Head of caudate nucleus (tissue), 42 donors: ENCODE measurements at regions not wholly inside any gene's neighbourhood (a gene's known extent, or its start where the extent isn't known, plus 50 kb on each side); places are given as distances from the start of the nearest gene placed in this dataset.
"Not testable (repeated sequence)": the region's sequence is repeated elsewhere in the genome, so short reads cannot be mapped to it uniquely, and the experiment has no call there.

Source experiments
- DNase-seq, 42 donors: peaks; one replicate each; pipeline versions ENCODE4 v3.0.0 to v3.0.0-alpha.2; 2020 to 2021; ENCODE audit warnings: mixed read lengths in 7 of 42
- intact Hi-C: fragments of 100-400 bp; cut with DNase I; formaldehyde crosslinking; loops from one replicate; pipeline ENCODE4 v1.15.0; 2022

DNA sequence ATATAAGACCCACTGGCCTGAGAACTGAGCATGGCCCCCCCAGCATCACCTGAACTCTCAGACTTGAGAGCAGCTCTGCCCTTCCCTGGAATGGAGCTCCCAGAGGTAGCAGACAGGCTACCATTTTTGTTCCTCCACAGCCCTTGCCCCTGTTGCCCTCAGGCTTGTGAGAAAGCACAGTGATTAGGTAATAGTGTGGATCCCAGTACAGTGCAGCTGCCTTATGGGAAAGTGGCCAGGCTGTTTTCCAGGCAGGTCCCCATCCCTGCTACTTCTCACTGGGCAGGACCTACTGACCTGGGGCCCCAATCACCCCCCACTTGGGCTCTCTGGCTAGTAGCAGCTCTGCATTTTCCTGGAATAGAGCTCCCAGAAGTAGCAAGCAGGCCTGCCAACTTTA lies 834.0 kb downstream of the DACH1 start:
- intact Hi-C loops: no loop called here
- DNase-seq: no peak

DNA sequence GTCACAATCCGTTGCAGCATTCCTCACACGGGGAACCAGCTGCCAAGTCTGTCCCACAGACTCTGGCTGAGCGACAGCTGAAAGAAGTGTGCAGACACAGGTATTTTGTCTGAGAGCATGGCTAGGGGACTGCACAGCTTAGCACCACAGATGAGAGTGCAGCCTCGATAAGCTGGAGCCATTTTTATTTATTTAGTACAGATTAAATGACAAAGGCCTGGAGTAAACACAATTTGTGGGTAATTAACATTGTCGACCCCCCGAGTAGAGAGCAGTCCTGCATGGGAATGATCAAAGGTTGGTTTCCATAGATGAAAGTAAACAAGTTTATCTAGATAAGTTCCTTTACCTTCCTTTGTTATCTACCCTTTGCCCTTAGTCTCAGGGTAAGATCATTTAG lies 836.2 kb downstream of the DACH1 start:
- intact Hi-C loops: no loop called here
- no peak for DNase-seq

DNA sequence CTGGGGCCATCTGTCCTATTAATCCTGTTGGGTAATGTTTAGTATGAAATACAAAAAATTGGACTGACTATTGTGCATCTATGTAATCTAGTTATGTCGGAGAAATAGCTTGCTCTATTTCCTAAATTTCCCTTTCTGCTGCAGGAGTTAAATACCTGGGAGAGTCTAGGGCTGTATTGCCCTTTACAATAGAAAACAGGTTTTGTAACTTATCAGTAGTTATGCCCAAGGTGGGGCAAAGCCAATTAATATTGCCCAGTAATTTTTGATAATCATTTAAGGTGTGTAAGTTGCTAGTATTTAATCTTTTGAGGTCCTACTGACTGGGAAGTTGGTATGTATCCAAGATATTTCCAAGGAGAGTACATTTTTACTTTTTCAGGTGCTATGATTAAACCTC lies 838.1 kb downstream of the DACH1 start:
- intact Hi-C loops: no loop called here
- DNase-seq: no peak

DNA sequence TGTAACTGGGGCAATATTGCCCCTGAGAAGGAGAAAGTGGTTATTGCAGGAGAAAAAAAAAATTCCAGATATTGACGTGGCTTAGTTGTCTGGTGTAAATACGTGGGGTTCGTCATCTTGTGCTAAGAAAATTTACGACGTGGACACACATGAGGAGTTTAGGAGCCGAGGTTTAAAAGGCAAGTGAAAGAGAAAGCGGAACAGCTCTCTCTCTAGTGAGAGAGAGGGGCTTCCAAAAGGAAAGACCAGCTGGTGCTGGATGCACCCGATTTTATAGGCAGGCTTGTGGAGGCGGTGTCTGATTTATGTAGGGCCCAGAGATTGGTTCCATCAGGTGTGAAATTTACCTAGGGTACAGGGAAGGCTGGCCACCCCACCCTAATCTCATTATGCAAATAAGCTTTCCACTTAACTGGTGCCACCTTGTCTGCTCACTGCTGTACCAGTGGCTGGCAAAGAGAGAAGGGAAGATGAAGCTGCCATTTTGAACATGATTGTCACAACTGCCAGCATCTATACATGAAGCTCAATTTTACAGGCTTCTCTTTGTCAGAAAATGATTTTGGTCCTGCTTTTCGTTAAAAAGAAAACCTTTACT lies 845.1 kb downstream of the DACH1 start:
- DNase-seq: no peak

DNA sequence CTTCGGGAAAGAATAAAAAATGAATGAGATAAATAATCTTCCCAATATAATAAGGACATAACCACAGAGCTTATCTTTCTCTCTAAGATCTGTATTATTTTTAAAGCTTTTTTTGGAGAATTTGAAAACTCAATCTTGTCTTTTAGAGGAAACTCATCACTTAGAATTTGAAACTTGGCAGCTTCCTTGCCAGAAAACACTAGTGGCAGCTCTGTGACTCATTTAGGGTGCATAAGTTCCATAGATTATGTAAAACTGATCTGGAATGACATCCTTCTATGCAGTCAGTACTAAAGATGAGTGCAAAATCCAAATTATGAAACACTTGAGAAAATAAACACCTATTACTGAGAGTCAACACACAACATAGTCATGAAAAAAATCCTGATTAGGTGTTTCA lies 848.0 kb downstream of the DACH1 start:
- DNase-seq: peak in 6 of 42 donors; percentile 11 to 57 (median 18)
- intact Hi-C loops: no loop called here

More for the DNA sequence above, 845.1 kb downstream of the DACH1 start:
- intact Hi-C loops: no loop called here

DNA sequence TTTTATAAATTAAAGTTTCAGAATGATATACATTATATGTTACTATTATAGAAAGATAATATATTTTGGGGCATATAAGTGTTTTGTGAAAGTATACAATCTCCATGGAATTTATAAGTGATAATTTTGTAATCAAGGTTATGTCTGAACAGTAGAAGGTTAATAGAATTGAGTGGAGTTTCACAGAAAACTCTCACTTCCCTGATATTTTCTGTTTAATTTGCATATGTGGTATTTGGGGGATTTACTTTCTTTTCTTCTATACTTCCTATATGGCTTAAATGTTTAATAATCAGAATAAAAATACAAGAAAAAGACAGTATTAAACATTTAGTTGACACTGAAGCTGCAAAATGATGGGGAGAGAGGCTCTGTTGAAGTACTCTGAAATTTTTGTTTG lies 848.5 kb downstream of the DACH1 start:
- intact Hi-C loops: no loop called here
- no peak for DNase-seq

DNA sequence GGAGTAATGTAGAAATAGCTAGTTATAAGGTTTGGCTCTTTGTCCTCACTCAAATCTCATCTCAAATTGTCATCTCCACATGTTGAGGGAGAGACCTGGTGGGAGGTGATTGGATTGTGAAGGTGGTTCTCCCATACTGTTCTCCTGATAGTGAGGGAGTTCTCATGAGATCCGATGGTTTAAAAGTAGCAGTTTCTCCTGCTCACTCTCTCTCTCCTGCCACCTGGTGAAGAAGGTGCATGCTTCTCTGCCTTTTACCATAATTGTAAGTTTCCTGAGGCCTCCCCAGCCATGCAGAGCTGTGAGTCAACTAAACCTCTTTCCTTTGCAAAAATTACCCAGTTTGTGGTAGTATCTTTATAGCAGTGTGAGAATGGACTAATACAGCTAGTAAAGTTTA lies 849.4 kb downstream of the DACH1 start:
- intact Hi-C loops: no loop called here
- DNase-seq: no peak

DNA sequence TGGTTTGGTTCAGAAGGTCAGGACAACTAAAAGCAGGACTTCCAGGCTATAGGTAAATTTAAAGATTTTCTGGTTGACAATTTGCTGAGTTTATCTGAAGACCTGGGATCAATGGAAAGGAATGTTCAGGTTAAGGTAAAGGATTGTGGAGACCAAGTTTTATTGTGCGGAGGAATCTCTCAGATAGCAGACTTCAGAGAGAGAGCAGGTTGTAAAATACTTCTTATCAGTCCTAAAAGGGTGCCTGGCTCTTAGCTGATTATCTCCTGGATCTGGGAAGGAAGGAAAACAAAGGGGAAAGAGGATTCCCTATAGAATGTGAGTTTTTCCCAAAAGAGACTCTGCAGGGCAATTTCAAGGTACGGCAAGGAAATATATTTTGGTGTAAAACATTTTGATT lies 851.5 kb downstream of the DACH1 start:
- intact Hi-C loops: no loop called here
- DNase-seq: no peak

DNA sequence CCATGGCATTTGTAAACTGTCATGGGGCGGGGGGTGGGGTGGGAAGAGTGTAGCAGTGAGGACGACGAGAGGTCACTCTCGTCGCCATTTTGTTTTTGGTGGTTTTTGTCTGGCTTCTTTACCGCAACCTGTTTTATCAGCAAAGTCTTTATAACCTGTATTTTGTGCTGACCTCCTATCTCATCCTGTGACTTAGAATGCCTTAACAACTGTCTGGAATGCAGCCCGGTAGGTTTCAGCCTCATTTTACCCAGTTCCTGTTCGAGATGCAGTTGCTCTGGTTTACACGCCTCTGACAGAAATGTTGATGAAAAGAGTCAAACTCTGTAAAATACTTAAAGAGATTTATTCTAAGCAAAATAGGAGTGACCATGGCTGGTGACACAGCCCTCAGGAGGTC lies 852.0 kb downstream of the DACH1 start:
- no peak for DNase-seq
- intact Hi-C loops: no loop called here

DNA sequence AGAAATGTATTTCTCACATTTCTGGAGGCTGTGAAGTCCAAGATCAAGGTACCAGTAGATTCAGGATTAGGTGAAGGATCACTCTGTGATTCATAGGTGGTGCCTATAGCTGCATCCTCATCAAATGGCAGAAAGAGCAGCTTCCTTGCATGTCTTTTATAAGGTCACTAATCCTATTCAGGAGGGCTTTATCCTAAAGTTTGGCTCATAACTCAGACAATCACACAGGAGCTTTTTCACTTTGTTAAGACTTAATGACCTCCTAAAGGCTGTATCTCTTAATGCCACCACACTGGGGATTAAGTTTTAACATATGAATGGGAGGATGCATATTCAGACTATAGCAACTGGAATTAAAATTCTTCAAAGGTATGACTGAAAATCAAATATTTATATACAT lies 861.1 kb downstream of the DACH1 start:
- DNase-seq: no peak

DNA sequence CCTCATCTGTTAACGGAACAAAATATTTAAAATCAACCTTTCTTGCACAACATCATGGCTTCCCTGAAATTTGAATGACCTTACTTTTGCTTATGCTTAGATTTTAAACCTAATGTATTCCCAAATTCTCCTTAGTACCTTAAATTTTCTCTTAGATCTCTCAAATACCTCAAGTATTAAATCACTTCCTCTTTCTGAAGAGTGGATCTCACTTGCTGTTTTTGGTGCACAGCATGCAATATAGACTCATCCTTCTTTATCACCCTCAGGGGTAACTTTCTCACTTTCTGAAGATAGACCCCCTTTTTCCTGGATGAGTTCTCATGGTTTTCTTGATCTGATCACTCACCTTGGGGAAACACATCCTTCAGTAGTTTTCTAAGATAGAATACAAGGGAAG lies 871.7 kb downstream of the DACH1 start:
- intact Hi-C loops: no loop called here
- no peak for DNase-seq

More for the DNA sequence above, 861.1 kb downstream of the DACH1 start:
- intact Hi-C loops: no loop called here

DNA sequence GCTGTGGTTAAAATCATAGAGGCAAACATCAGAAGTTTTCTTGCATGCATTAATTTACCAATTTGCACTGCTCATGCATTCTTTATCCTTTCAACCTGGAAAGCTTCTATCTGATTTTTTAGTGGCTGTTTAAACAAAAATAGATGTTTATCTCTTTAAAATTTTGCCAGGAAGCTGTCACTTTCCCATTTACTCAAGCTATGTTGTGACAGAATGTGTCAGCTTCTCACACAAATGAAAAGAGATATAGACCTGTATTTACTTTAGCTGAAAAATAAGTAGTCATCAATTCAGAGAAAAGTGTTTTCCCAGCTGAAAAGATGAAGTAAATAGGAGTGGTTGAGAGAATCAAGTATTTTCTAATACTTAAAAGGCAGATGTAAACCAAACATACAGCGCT lies 872.8 kb downstream of the DACH1 start:
- intact Hi-C loops: no loop called here
- no peak for DNase-seq

DNA sequence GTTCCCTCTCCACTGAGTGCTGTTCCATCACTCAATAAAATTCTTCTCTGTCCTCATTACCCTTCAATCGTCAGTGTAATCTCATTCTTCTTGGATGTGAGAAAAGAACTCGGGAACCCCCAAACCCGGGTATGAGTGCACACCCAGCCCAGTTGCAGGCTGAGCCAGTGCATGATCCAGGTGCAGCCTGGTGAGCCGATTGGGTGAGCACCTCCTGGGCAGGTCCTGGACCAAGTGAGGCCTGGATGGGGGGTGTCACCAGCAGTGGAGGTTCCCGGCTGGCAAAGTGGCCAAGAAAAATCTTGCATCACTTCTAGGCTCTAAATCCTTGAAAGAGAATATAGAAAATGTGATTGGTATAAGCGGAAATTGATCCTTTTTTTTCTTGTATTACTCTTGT lies 878.8 kb upstream of the KLHL1 start:
- intact Hi-C loops: no loop called here
- DNase-seq: no peak

DNA sequence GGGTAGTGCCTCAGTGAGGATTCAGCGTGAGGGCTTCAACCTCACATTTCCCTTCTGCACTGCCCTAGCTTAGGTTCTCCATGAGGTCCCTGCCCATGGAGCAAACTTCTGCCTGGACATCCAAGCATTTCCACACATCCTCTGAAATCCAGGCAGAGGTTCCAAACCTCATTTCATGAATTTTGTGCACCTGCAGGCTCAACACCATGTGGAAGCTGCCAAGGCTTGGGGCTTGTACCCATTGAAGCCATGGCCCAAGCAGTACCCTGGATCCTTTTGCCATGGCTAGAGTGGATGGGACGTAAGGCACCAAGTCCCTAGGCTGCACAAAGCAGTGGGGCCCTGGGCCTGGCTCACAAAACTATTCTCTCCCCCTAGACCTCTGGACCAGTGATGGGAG lies 877.1 kb upstream of the KLHL1 start:
- intact Hi-C loops: no loop called here
- no peak for DNase-seq

DNA sequence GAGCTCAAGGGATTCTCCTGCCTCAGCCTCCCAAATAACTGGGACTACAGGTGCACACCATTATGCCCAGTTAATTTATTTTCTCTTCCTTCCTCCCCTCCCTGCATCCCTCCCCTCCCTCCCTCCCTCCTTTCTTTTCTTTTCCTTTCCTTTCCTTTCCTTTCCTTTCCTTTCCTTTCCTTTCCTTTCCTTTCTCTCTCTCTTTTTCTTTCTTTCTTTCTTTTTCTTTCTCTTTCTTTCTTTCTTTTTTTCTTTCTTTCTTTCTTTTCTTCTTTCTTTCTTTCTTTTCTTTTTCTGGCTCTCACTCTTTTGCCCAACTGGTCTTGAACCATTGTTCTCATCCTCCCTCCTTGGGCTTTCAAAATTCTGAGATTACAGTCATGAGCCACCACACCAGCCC lies 873.0 kb upstream of the KLHL1 start:
- DNase-seq, intact Hi-C loops: not testable (repeated sequence)

DNA sequence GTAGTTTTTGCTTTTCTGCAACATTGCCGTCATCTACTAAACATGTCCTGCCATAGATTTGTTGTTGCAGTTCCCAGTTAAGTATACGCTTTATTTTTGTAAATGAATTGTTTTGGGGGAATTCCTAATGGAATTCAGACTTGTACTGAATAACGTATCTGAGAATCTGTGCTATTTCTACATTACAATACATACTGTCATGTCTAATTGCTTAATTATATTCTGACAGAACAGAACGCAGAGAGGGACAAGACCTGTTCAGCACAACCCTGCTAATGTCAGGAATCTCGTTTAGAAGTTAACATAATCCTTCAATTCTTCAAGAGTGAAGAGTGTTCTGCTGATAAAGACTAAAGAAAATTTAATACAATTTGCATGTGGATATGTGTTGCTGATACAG lies 861.1 kb upstream of the KLHL1 start:
- intact Hi-C loops: no loop called here
- no peak for DNase-seq

DNA sequence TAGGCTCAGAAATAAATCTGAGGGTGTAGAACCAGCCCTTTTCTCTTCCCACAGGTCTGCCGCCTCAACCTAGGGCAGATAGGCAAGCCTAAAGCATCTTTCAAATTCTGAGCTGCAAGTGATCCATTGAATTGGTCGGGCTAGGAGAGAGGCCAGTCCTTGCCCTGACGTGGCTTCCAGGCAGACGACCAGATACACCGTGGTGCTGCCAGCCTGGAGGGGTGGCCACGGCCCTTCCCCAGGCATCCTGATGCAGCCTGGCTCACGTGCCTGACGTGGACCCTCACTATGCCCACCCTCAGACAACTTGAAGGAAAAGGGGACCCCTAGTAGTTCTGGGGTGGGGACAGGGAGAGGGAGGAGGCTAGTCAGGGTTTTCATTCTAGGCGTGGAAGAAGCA lies 859.3 kb upstream of the KLHL1 start:
- no peak for DNase-seq
- intact Hi-C loops: no loop called here

DNA sequence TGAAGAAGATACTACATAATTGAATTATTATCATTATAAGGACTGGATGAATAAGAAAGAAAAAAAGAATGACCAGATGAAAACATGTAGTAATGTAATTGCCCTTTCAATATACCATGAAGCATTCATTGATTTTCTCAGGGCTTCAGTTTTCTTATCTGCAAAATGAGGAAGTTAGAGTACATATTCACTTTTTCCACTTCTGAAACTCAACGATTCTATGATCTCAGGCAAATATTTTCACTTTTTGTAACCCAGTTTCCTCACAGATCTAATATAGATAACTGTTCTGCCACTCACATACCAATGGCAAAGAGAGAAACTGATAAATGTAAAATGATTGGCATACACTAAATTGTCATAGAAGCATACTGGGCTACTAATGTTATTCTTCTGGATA lies 856.6 kb upstream of the KLHL1 start:
- intact Hi-C loops: no loop called here
- no peak for DNase-seq

DNA sequence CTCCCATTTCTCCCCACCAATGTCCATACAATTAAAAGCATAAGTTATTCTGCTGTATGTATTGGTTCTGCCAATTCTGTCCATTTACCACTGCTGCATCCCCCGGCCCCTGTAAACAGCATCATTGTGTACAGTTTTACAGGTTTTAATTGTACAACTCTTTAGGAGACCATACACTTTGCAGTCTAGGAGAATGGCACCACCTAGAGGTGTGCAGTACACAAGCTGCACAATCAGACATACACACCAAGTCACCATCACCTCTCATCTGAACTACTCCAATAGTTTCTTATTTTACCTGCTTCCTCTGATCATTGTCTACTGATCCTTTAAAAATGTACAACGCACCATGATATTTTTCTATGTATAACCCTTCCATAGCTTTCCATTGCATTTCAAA lies 855.9 kb upstream of the KLHL1 start:
- DNase-seq: peak in 2 of 42 donors; percentile 4 to 9

DNA sequence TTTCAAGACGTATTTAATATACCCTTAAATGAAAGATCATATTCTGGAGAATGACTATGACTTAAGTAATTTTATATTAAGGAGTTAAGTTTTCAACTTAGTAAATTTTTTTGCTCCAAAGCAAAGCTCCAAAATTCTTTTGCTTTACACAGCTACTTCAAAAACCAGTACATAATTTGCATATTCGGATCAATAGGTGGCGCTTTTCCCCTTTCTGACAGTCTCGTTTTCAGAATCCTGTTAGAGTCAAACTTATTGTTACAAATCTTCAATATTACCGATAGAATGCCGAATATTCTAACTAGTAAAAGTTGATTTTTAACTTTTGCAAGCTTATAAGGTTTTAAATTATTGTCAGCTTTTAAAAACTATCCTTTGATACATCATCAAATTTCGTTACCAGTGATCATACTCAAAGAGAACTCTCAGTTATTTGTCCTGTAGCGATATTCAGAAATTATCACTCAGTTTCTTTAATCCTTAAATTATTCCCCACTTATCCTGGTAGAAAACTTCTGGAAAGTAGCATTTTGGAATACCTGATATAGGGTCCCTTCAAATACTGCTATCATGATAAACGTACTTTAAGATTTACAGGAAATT lies 852.7 kb upstream of the KLHL1 start:
- DNase-seq: peak in 14 of 42 donors; percentile 11 to 57 (median 24)
- intact Hi-C loops: no loop called here

More for the DNA sequence above, 855.9 kb upstream of the KLHL1 start:
- intact Hi-C loops: no loop called here

DNA sequence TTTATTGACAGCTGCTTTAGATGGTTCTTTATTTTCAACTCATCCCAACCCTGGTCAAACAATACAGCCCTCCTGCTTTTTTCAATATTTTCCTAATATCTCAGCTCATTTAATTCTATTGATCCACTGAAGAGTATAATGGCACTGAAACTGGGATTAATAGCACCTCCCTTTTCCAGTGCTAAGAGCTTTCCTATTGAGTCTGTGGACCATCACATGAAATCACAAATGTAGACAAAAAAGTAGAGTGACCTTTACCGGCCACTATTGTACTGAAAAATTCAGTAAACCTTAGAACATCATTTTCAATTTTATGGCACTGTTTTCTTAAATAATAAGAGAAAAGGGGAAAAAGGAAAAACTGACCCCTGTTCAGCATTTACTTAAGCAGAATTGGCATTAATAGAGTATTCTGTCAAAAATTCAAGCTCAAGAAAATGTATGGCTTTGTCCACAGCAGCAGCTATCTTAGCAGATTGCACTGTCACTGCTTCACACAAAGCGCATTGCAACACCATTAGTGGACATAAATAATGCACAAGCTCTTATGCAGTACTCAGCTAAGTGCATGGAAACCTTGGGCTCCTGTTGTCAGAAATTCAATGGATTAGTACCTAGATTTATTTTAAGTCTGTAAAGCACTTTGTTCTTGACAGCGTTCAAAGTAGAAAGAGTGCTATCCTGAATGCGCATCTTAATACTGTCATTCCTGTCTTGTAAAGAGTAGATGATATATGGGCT lies 851.0 kb upstream of the KLHL1 start:
- intact Hi-C loops: no loop called here

More for the DNA sequence above, 851.0 kb upstream of the KLHL1 start:
- DNase-seq: no peak
